NCI-H128 (cell line): ENCODE measurements at regions not wholly inside any gene's neighbourhood (a gene's known extent, or its start where the extent isn't known, plus 50 kb on each side); places are given as distances from the start of the nearest gene placed in this dataset.
"Not testable (repeated sequence)": the region's sequence is repeated elsewhere in the genome, so short reads cannot be mapped to it uniquely, and the experiment has no call there.

ENCODE experiments used
- DNase-seq: peaks from one replicate; lab custom pipeline; 2025; ENCODE audit not compliant: unreplicated experiment; lab: John Stamatoyannopoulos, UW

GRCh38 chr18:995629-996028 is 91.0 kb downstream of the ADCYAP1 start:
- DNase-seq, result no peak

- DNase-seq, result no peak
These were observed 92.8 kb downstream of the ADCYAP1 start for GRCh38 chr18:997499-997898.

- no peak for DNase-seq
These were observed 94.3 kb downstream of the ADCYAP1 start for GRCh38 chr18:998936-999335.

GRCh38 chr18:1002653-1003178 is 98.0 kb downstream of the ADCYAP1 start:
- no peak for DNase-seq

- no peak for DNase-seq
These were observed 98.8 kb downstream of the ADCYAP1 start for GRCh38 chr18:1003499-1003898.

- no peak for DNase-seq
These were observed 101.6 kb downstream of the ADCYAP1 start for GRCh38 chr18:1006304-1006703.

GRCh38 chr18:1006965-1007364 is 102.3 kb downstream of the ADCYAP1 start:
- DNase-seq, result no peak

GRCh38 chr18:1011349-1011748 is 106.7 kb downstream of the ADCYAP1 start:
- no peak for DNase-seq

- no peak for DNase-seq
These were observed 108.1 kb downstream of the ADCYAP1 start for GRCh38 chr18:1012775-1013174.

GRCh38 chr18:1013951-1014350 is 109.3 kb downstream of the ADCYAP1 start:
- no peak for DNase-seq

- peak; percentile 52 for DNase-seq
These were observed 109.8 kb downstream of the ADCYAP1 start for GRCh38 chr18:1014509-1014908.

GRCh38 chr18:1014951-1015624 is 110.4 kb downstream of the ADCYAP1 start:
- no peak for DNase-seq

GRCh38 chr18:1015777-1016176 is 111.1 kb downstream of the ADCYAP1 start:
- no peak for DNase-seq

GRCh38 chr18:1017227-1018058 is 112.8 kb downstream of the ADCYAP1 start:
- DNase-seq, result no peak

GRCh38 chr18:1018181-1018681 is 113.6 kb downstream of the ADCYAP1 start:
- no peak for DNase-seq

GRCh38 chr18:1019191-1019590 is 114.5 kb downstream of the ADCYAP1 start:
- DNase-seq, result no peak

GRCh38 chr18:1020731-1021344 is 116.2 kb downstream of the ADCYAP1 start:
- DNase-seq, result no peak

GRCh38 chr18:1026930-1027329 is 122.3 kb downstream of the ADCYAP1 start:
- DNase-seq, result no peak

GRCh38 chr18:1033092-1033491 is 128.4 kb downstream of the ADCYAP1 start:
- DNase-seq, result not testable (repeated sequence)

- DNase-seq, result no peak
These were observed 130.3 kb downstream of the ADCYAP1 start for GRCh38 chr18:1034971-1035370.

GRCh38 chr18:1036926-1037325 is 132.3 kb downstream of the ADCYAP1 start:
- DNase-seq, result no peak

GRCh38 chr18:1037776-1038175 is 133.1 kb downstream of the ADCYAP1 start:
- DNase-seq, result no peak
